Stimulated activated CD4-positive, alpha-beta T cell treated with anti-CD3 and anti-CD28 coated beads, Interleukin-15, amount 100 ng/mL, for 24 hours (primary cell): ENCODE measurements at regions not wholly inside any gene's neighbourhood (a gene's known extent, or its start where the extent isn't known, plus 50 kb on each side); places are given as distances from the start of the nearest gene placed in this dataset.

Experiments used
- DNase-seq: peaks from one replicate; pipeline ENCODE4 v3.0.0-alpha.2; 2020

- no peak for DNase-seq
Measured at GRCh38 chr6:126148853-126149252, 162.5 kb downstream of the TRMT11 start.

GRCh38 chr6:126152372-126152745, 166.0 kb downstream of the TRMT11 start:
- no peak for DNase-seq

GRCh38 chr6:126153661-126154060, 167.3 kb downstream of the TRMT11 start:
- DNase-seq = no peak

GRCh38 chr6:126156973-126157372, 170.6 kb downstream of the TRMT11 start:
- DNase-seq = no peak

- no peak for DNase-seq
Measured at GRCh38 chr6:126167726-126168125, 172.2 kb upstream of the CENPW start.

- DNase-seq = no peak
Measured at GRCh38 chr6:126170433-126170832, 169.5 kb upstream of the CENPW start.

GRCh38 chr6:126170978-126171382, 168.9 kb upstream of the CENPW start:
- peak; percentile 22 for DNase-seq

GRCh38 chr6:126172131-126172530, 167.8 kb upstream of the CENPW start:
- DNase-seq = no peak

- no peak for DNase-seq
Measured at GRCh38 chr6:126173265-126173664, 166.7 kb upstream of the CENPW start.

- no peak for DNase-seq
Measured at GRCh38 chr6:126174697-126175096, 165.2 kb upstream of the CENPW start.

- no peak for DNase-seq
Measured at GRCh38 chr6:126175251-126175650, 164.7 kb upstream of the CENPW start.

- DNase-seq = no peak
Measured at GRCh38 chr6:126176282-126176681, 163.6 kb upstream of the CENPW start.

GRCh38 chr6:126180585-126180984, 159.3 kb upstream of the CENPW start:
- peak; percentile 47 for DNase-seq

- no peak for DNase-seq
Measured at GRCh38 chr6:126181173-126181741, 158.7 kb upstream of the CENPW start.

GRCh38 chr6:126181890-126182289, 158.0 kb upstream of the CENPW start:
- no peak for DNase-seq

GRCh38 chr6:126182650-126183311, 157.1 kb upstream of the CENPW start:
- DNase-seq = no peak

GRCh38 chr6:126185774-126186173, 154.1 kb upstream of the CENPW start:
- no peak for DNase-seq

GRCh38 chr6:126188279-126188909, 151.5 kb upstream of the CENPW start:
- no peak for DNase-seq

- DNase-seq = no peak
Measured at GRCh38 chr6:126195625-126196236, 144.2 kb upstream of the CENPW start.

- no peak for DNase-seq
Measured at GRCh38 chr6:126198631-126199030, 141.3 kb upstream of the CENPW start.

GRCh38 chr6:126199466-126199865, 140.4 kb upstream of the CENPW start:
- DNase-seq = no peak

- no peak for DNase-seq
Measured at GRCh38 chr6:126202707-126203106, 137.2 kb upstream of the CENPW start.

GRCh38 chr6:126204126-126204525, 135.8 kb upstream of the CENPW start:
- DNase-seq = no peak

GRCh38 chr6:126204598-126204997, 135.3 kb upstream of the CENPW start:
- DNase-seq = no peak
